ENCODE measurements at regions not wholly inside any gene's neighbourhood (a gene's known extent, or its start where the extent isn't known, plus 50 kb on each side); places are given as distances from the start of the nearest gene placed in this dataset.
"Not testable (repeated sequence)": the region's sequence is repeated elsewhere in the genome, so short reads cannot be mapped to it uniquely, and the experiment has no call there.

DNA sequence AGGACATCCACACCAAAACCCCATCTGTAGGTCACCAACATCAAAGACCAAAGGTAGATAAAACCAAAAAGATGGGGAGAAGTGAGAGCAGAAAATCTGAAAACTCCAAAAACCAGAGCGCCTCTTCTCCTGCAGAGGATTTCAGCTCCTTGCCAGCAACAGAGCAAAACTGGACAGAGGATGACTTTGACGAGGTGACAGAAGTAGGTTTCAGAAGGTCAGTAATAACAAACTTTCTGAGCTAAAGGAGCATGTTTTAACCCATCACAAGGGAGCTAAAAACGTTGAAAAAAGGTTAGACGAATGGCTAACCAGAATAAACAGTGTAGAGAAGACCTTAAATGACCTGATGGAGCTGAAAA is 142.9 kb upstream of the FBXL7 start:
- H3K9me3 Mint-ChIP-seq, result peaks cover 0 to 25% (median 10%) of the 10 kb centered on the region in 8 donors
- DNase-seq; POLR2A ChIA-PET (ENCODE audit: partially characterized antibody); H3K27ac ChIP-seq (ENCODE audit: low read depth, low read length); H3K27me3 ChIP-seq (ENCODE audit: insufficient read depth, low read length); H3K27me3 Mint-ChIP-seq; H3K36me3 ChIP-seq (ENCODE audit: insufficient read depth, low read length); H3K4me1 Mint-ChIP-seq; H3K36me3 Mint-ChIP-seq; H3K9me3 ChIP-seq (ENCODE audit: control insufficient read depth in 1 of 2, low read length in 2 of 2); CTCF ChIA-PET (ENCODE audit: partially characterized antibody); intact Hi-C loops (cut with micrococcal nuclease); H3K4me1 ChIP-seq (ENCODE audit: insufficient read depth, low read length); H3K27ac Mint-ChIP-seq; H3K4me3 ChIP-seq (ENCODE audit: low read length in 2 of 2); H3K4me3 Mint-ChIP-seq: not testable (repeated sequence)

DNA sequence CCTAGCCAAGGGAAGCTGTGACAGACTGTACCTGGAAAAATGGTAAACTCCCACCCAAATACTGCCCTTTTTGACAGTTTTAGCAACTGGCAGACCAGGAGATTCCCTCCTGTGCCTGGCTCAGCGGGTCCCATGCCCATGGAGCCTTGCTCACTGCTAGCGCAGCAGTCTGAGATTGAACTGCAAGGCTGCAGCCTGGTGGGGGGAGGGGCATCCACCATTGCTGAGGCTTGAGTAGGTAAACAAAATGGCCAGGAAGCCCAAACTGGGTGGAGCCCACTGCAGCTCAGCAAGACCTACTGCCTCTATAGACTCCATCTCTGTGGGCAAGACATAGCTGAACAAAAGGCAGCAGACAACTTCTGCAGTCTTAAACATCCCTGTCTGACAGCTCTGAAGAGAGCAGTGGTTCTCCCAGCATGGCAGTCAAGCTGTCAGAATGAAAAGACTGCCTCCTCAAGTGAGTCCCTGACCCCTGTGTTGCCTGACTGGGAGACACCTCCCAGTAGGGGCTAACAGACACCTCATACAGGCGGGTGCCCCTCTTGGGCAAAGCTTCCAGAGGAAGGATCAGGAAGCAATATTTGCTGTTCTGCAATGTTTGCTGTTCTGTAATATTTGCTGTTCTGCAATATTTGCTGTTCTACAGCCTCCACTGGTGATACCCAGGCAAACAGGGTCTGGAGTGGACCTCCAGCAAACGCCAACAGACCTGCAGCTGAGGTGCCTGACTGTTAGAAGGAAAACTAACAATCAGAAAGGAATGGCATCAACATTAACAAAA is 143.5 kb upstream of the FBXL7 start:
- intact Hi-C loops (cut with micrococcal nuclease); CTCF ChIA-PET (ENCODE audit: partially characterized antibody); H3K36me3 Mint-ChIP-seq; H3K4me1 Mint-ChIP-seq; POLR2A ChIA-PET (ENCODE audit: partially characterized antibody); H3K4me3 Mint-ChIP-seq; H3K27me3 ChIP-seq (ENCODE audit: insufficient read depth, low read length); H3K4me1 ChIP-seq (ENCODE audit: insufficient read depth, low read length); H3K4me3 ChIP-seq (ENCODE audit: low read length in 2 of 2); H3K27ac Mint-ChIP-seq; H3K9me3 ChIP-seq (ENCODE audit: control insufficient read depth in 1 of 2, low read length in 2 of 2); H3K27ac ChIP-seq (ENCODE audit: low read depth, low read length); H3K27me3 Mint-ChIP-seq; H3K36me3 ChIP-seq (ENCODE audit: insufficient read depth, low read length); DNase-seq: not testable (repeated sequence)
- H3K9me3 Mint-ChIP-seq, result peaks cover 1 to 25% (median 10%) of the 10 kb centered on the region in 8 donors

DNA sequence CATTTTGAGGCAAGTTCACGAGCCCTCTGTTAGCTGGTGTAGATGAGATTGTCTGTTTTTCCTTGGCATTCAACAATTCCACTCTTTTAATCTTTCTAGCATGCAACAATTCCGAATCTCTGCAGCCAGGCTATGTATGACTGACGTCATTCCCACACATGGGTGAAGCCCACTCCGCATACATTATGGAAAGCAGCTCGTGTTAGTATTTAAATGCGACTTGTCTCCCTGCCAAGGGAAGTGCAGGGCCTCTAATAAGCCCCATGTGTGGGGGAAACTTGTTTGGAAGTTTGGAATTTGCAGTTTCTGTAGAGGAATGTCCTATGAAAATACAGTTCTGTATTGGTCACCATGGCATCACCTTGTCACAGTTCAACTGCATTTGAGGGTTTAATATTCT is 146.0 kb upstream of the FBXL7 start:
- Mint-ChIP-seq H3K4me3 (no peak overlapping the region), H3K27me3 (no peaks in the 10 kb centered on the region), H3K4me1 (no peaks in the 10 kb centered on the region), H3K9me3 (peaks cover 1 to 17% (median 8%) of the 10 kb centered on the region in 8 donors), H3K36me3 (no peaks in the 10 kb centered on the region), H3K27ac (no peak overlapping the region)
- H3K36me3 ChIP-seq (ENCODE audit: insufficient read depth, low read length), result no peaks in the 10 kb centered on the region
- H3K9me3 ChIP-seq (ENCODE audit: control insufficient read depth in 1 of 2, low read length in 2 of 2), result no peaks in the 10 kb centered on the region
- intact Hi-C loops (cut with micrococcal nuclease), result no loop called here
- no peak overlapping the region for H3K27ac ChIP-seq (ENCODE audit: low read depth, low read length)
- ChIA-PET POLR2A (ENCODE audit: partially characterized antibody) (no interaction called here), CTCF (ENCODE audit: partially characterized antibody) (no interaction called here)
- no peak overlapping the region for H3K4me3 ChIP-seq (ENCODE audit: low read length in 2 of 2)
- no peaks in the 10 kb centered on the region for H3K4me1 ChIP-seq (ENCODE audit: insufficient read depth, low read length)
- no peaks in the 10 kb centered on the region for H3K27me3 ChIP-seq (ENCODE audit: insufficient read depth, low read length)
- DNase-seq, result no peak

DNA sequence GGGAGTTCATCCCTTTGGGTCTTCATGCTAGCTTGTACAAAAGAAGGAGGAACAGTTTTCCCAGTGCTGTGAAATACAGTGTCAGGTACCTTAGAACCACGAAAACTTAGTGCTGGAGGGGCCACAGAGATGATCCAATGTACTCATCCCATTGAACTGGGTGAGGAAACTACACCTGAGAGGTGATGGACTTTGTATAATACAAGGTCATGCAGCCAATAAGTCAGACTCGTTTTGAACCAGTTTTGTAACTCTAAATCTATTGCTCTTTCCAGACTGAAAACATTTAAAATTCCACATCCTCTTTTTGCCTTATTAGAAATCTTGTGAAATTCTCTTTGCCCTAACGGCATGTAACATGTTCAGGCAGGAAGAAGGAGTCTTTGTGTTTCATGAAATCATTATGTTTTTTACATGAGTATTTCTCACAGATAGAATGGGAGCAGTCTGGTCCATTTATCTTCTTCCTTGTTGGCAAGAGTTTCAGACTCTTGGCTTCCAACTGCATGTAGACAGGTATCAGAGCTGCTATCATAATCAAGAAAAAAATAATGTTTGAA is 146.8 kb upstream of the FBXL7 start:
- peaks cover 1 to 13% (median 7%) of the 10 kb centered on the region in 8 donors for H3K9me3 Mint-ChIP-seq
- Histone ChIP-seq H3K4me1 (ENCODE audit: insufficient read depth, low read length) (no peaks in the 10 kb centered on the region), H3K4me3 (ENCODE audit: low read length in 2 of 2) (no peak overlapping the region), H3K27ac (ENCODE audit: low read depth, low read length) (no peak overlapping the region), H3K27me3 (ENCODE audit: insufficient read depth, low read length) (no peaks in the 10 kb centered on the region), H3K36me3 (ENCODE audit: insufficient read depth, low read length) (no peaks in the 10 kb centered on the region), H3K9me3 (ENCODE audit: control insufficient read depth in 1 of 2, low read length in 2 of 2) (no peaks in the 10 kb centered on the region)
- CTCF ChIA-PET (ENCODE audit: partially characterized antibody), result no interaction called here
- no peak overlapping the region for H3K27ac Mint-ChIP-seq
- no peaks in the 10 kb centered on the region for H3K4me1 Mint-ChIP-seq
- POLR2A ChIA-PET (ENCODE audit: partially characterized antibody), result no interaction called here
- no peaks in the 10 kb centered on the region for H3K27me3 Mint-ChIP-seq
- intact Hi-C loops (cut with micrococcal nuclease), result no loop called here
- no peaks in the 10 kb centered on the region for H3K36me3 Mint-ChIP-seq
- H3K4me3 Mint-ChIP-seq, result no peak overlapping the region
- DNase-seq, result no peak

DNA sequence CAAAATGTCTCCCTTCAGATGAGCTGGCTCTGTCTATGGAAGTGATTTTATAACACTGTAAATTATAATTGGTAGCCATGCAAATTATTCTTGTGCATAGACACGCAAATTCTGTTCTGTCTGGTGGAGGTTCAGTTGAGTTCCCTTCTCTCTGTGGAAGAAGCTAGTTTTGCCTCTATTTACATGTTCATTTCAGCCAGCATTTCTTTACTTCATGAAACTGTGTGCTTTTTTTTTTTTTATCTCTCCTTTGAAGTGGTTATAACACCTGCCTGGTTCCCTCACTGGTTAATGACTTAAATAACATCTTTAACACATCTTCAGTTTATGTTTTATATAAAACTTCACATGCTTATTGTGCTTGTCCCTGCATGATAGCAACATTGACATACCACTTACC is 149.4 kb upstream of the FBXL7 start:
- no peak overlapping the region for H3K4me3 Mint-ChIP-seq
- CTCF ChIA-PET (ENCODE audit: partially characterized antibody), result no interaction called here
- Histone ChIP-seq H3K27me3 (ENCODE audit: insufficient read depth, low read length) (no peaks in the 10 kb centered on the region), H3K27ac (ENCODE audit: low read depth, low read length) (no peak overlapping the region), H3K4me3 (ENCODE audit: low read length in 2 of 2) (no peak overlapping the region), H3K4me1 (ENCODE audit: insufficient read depth, low read length) (no peaks in the 10 kb centered on the region), H3K9me3 (ENCODE audit: control insufficient read depth in 1 of 2, low read length in 2 of 2) (no peaks in the 10 kb centered on the region), H3K36me3 (ENCODE audit: insufficient read depth, low read length) (no peaks in the 10 kb centered on the region)
- peaks cover 1 to 14% (median 4%) of the 10 kb centered on the region in 8 donors for H3K9me3 Mint-ChIP-seq
- no peaks in the 10 kb centered on the region for H3K27me3 Mint-ChIP-seq
- H3K27ac Mint-ChIP-seq, result no peak overlapping the region
- no peaks in the 10 kb centered on the region for H3K4me1 Mint-ChIP-seq
- POLR2A ChIA-PET (ENCODE audit: partially characterized antibody), result no interaction called here
- DNase-seq, result no peak
- intact Hi-C loops (cut with micrococcal nuclease), result no loop called here
- no peaks in the 10 kb centered on the region for H3K36me3 Mint-ChIP-seq

DNA sequence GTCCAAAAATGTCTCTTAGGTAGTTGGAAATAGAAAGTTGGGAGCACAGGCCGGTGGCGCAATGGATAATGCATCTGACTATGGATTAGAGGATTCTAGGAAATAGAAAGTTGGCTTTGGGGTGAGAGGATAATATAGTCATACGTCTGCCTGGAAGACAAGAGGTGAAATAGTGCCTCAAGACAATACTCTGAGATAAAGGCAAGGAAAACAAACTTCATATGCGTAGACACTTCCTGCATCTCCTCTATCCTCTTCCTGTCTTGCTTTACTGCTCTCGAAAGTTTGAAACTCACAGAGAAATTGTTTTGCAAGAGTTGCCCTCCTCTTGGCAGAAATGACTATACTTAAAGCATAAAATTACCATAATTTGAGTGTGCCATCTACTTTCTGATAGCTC is 153.2 kb upstream of the FBXL7 start:
- Histone ChIP-seq H3K4me1 (ENCODE audit: insufficient read depth, low read length) (no peaks in the 10 kb centered on the region), H3K36me3 (ENCODE audit: insufficient read depth, low read length) (no peaks in the 10 kb centered on the region), H3K9me3 (ENCODE audit: control insufficient read depth in 1 of 2, low read length in 2 of 2) (no peaks in the 10 kb centered on the region), H3K4me3 (ENCODE audit: low read length in 2 of 2) (no peak overlapping the region), H3K27me3 (ENCODE audit: insufficient read depth, low read length) (no peaks in the 10 kb centered on the region), H3K27ac (ENCODE audit: low read depth, low read length) (no peak overlapping the region)
- DNase-seq, result no peak
- Mint-ChIP-seq H3K4me1 (no peaks in the 10 kb centered on the region), H3K27ac (no peak overlapping the region), H3K36me3 (no peaks in the 10 kb centered on the region), H3K4me3 (no peak overlapping the region), H3K27me3 (no peaks in the 10 kb centered on the region), H3K9me3 (peaks cover 0 to 6% (median 2%) of the 10 kb centered on the region in 8 donors)
- intact Hi-C loops (cut with micrococcal nuclease), result no loop called here
- POLR2A ChIA-PET (ENCODE audit: partially characterized antibody), result no interaction called here
- CTCF ChIA-PET (ENCODE audit: partially characterized antibody), result no interaction called here

DNA sequence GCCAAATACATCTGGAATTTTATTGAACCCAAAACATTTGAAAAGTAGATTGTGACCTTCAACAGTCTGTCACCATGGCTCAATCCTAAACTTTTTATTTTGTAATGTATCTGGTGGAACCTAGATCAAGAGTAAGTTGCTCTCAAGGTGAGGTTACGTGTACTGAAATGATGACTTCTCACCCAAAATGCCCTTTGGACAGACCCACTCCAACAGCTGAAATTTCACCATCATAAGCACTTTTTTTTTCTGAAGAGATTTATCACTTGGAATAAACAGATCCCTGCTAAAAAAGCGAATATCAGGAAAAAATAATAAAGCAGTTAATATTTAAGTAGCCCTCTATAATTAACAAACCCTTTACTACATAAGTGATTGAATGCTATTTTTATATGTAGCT is 155.0 kb upstream of the FBXL7 start:
- POLR2A ChIA-PET (ENCODE audit: partially characterized antibody), result no interaction called here
- H3K4me3 Mint-ChIP-seq, result no peak overlapping the region

More for the DNA sequence above, 155.0 kb upstream of the FBXL7 start:
- Histone ChIP-seq H3K36me3 (ENCODE audit: insufficient read depth, low read length) (no peaks in the 10 kb centered on the region), H3K27me3 (ENCODE audit: insufficient read depth, low read length) (no peaks in the 10 kb centered on the region), H3K4me1 (ENCODE audit: insufficient read depth, low read length) (no peaks in the 10 kb centered on the region), H3K27ac (ENCODE audit: low read depth, low read length) (no peak overlapping the region), H3K4me3 (ENCODE audit: low read length in 2 of 2) (no peak overlapping the region), H3K9me3 (ENCODE audit: control insufficient read depth in 1 of 2, low read length in 2 of 2) (no peaks in the 10 kb centered on the region)
- H3K27me3 Mint-ChIP-seq, result no peaks in the 10 kb centered on the region
- no peaks in the 10 kb centered on the region for H3K36me3 Mint-ChIP-seq
- CTCF ChIA-PET (ENCODE audit: partially characterized antibody), result no interaction called here
- intact Hi-C loops (cut with micrococcal nuclease), result no loop called here
- DNase-seq, result no peak
- H3K4me1 Mint-ChIP-seq, result no peaks in the 10 kb centered on the region
- H3K27ac Mint-ChIP-seq, result no peak overlapping the region
- peaks cover 0 to 9% (median 2%) of the 10 kb centered on the region in 8 donors for H3K9me3 Mint-ChIP-seq

Data from CD4-positive, alpha-beta memory T cell (primary cell).